ENCODE measurements at regions not wholly inside any gene's neighbourhood (a gene's known extent, or its start where the extent isn't known, plus 50 kb on each side); places are given as distances from the start of the nearest gene placed in this dataset.

DNA sequence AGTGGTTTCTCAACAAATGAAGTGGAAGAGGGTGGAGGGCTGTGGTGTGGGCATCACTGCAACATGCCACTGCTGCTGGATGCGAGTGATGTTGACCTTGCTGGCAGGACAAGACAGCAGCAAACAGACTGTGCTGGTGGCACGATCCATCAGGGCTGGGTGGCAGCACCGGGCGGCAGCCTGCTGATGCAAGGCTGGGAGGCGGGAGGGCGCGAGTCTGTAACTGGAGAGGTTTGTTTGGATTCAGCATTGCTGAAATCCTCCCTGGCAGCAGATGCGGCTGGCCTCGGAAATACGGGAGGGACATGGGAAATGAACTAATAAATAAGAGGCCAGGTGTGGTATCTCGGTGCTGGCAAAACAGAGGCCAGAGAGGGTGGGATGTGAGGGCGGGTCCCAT, 224.2 kb downstream of the ENGASE start:
- no peaks in the 10 kb centered on the region for H3K4me1 ChIP-seq (ENCODE audit: control insufficient read depth, insufficient read depth, low read length, poor library complexity, severe bottlenecking)
- DNase-seq = no peak
- no peak overlapping the region for H3K27ac ChIP-seq (ENCODE audit: insufficient read depth, low read length, poor library complexity, severe bottlenecking)
- peaks cover 7% of the 10 kb centered on the region for H3K27me3 ChIP-seq (replicated peaks; ENCODE audit: control insufficient read depth, insufficient read depth, low read length, poor library complexity, severe bottlenecking)
- H3K36me3 ChIP-seq (ENCODE audit: control insufficient read depth, insufficient read depth, low read length) = no peaks in the 10 kb centered on the region
- H3K9me3 ChIP-seq (ENCODE audit: control insufficient read depth, low read length) = no peaks in the 10 kb centered on the region
- H3K4me3 ChIP-seq (ENCODE audit: insufficient read depth, low read depth, low read length, poor library complexity, severe bottlenecking) = no peak overlapping the region

DNA sequence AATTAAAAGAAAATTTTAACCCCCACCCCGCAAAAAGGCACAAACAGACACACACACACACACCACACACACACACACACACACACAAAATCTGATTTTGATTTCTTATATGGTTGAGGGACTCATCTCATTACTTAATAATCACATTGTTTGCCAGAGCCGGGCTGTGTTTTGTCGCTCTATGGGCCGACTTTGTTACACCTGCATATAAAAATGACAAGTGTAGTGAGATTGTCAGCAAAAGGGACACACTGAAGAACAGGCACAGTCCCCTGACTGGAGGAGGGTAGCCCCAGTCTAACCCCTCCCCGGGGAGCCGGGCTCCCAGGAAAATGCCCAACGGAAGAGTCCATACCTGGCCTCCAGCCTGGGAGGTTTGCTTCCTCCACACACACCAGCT, 221.6 kb downstream of the ENGASE start:
- no peaks in the 10 kb centered on the region for H3K4me1 ChIP-seq (ENCODE audit: control insufficient read depth, insufficient read depth, low read length, poor library complexity, severe bottlenecking)
- H3K9me3 ChIP-seq (ENCODE audit: control insufficient read depth, low read length) = no peaks in the 10 kb centered on the region
- H3K27me3 ChIP-seq (replicated peaks; ENCODE audit: control insufficient read depth, insufficient read depth, low read length, poor library complexity, severe bottlenecking) = peaks cover 8% of the 10 kb centered on the region
- no peak for DNase-seq
- no peak overlapping the region for H3K27ac ChIP-seq (ENCODE audit: insufficient read depth, low read length, poor library complexity, severe bottlenecking)
- H3K4me3 ChIP-seq (ENCODE audit: insufficient read depth, low read depth, low read length, poor library complexity, severe bottlenecking) = no peak overlapping the region
- H3K36me3 ChIP-seq (ENCODE audit: control insufficient read depth, insufficient read depth, low read length) = no peaks in the 10 kb centered on the region

DNA sequence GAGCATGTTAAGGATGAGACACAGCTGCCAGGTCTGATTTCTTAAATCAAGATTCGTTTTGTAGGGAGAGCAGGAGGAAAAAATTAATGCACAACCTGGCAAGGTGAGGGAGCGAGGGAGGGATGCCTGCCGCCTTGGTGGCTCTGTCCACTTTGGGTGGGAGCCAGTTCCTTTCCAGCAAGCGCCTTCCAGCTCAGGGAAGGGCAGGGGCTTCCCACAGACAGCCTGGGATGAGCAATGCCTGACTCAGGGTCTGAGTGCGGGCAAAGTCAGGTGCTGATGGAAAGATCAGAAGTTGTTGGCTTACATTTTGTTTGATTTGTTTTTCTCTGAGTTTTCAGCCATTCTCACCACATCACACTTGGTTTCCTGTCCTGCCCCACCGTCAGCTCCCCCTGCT, 220.7 kb downstream of the ENGASE start:
- Histone ChIP-seq H3K4me3 (ENCODE audit: insufficient read depth, low read depth, low read length, poor library complexity, severe bottlenecking) (no peak overlapping the region), H3K27ac (ENCODE audit: insufficient read depth, low read length, poor library complexity, severe bottlenecking) (no peak overlapping the region), H3K27me3 (replicated peaks; ENCODE audit: control insufficient read depth, insufficient read depth, low read length, poor library complexity, severe bottlenecking) (peaks cover 9% of the 10 kb centered on the region)

DNA sequence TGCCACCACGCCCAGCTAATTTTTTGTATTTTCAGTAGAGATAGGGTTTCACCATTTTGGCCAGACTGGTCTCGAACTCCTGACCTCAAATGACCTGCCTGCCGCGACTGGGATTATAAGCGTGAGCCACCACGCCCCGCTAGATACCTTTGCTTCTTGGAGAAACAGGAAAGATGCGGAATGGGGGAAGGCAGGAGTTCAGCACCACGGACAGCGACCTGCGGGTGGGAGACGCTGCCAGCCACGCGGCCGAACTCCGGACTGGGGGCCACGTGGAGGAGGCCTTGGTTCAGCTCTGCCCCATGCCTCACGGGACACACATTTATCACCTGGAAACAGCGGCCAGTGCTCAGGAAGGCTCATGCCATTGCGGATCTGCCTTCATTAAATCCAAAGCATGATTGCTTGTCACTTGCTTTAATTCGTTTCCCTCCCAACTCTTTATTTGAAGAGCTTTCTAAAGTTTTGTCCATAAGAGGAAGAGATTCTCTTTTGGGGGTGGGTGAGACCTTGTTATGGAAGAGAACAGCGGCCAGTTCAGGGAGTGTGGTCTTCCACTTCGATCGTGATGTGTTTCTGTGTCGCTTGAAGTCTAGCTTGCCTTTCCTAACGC, 219.9 kb downstream of the ENGASE start:
- Histone ChIP-seq H3K36me3 (ENCODE audit: control insufficient read depth, insufficient read depth, low read length) (no peaks in the 10 kb centered on the region), H3K4me1 (ENCODE audit: control insufficient read depth, insufficient read depth, low read length, poor library complexity, severe bottlenecking) (no peaks in the 10 kb centered on the region), H3K27me3 (replicated peaks; ENCODE audit: control insufficient read depth, insufficient read depth, low read length, poor library complexity, severe bottlenecking) (peaks cover 5% of the 10 kb centered on the region), H3K27ac (ENCODE audit: insufficient read depth, low read length, poor library complexity, severe bottlenecking) (no peak overlapping the region), H3K9me3 (ENCODE audit: control insufficient read depth, low read length) (no peaks in the 10 kb centered on the region), H3K4me3 (ENCODE audit: insufficient read depth, low read depth, low read length, poor library complexity, severe bottlenecking) (no peak overlapping the region)
- peak in 1 of 3 donors; percentile 11 for DNase-seq

More for the DNA sequence above, 220.7 kb downstream of the ENGASE start:
- H3K36me3 ChIP-seq (ENCODE audit: control insufficient read depth, insufficient read depth, low read length) = no peaks in the 10 kb centered on the region
- no peak for DNase-seq
- no peaks in the 10 kb centered on the region for H3K9me3 ChIP-seq (ENCODE audit: control insufficient read depth, low read length)
- H3K4me1 ChIP-seq (ENCODE audit: control insufficient read depth, insufficient read depth, low read length, poor library complexity, severe bottlenecking) = no peaks in the 10 kb centered on the region

DNA sequence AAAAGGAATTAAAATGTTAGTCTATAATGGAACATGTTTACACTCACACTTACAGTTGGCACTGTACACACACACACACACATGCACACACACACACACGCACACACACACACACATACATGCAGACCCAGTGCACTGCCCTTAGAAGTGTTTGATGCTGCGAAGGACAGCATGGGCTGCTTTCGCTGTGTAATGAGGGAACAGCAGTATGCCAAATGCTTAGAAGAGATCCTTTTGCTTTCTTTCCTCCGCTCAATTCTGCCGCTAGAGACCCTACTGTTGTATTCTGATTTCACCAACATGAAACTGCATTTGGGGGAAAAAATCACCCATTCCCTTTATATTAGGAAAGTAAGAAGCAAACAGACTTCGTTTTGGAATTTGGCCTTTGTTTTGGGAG, 217.9 kb downstream of the ENGASE start:
- Histone ChIP-seq H3K9me3 (ENCODE audit: control insufficient read depth, low read length) (no peaks in the 10 kb centered on the region), H3K36me3 (ENCODE audit: control insufficient read depth, insufficient read depth, low read length) (no peaks in the 10 kb centered on the region), H3K27ac (ENCODE audit: insufficient read depth, low read length, poor library complexity, severe bottlenecking) (no peak overlapping the region), H3K4me3 (ENCODE audit: insufficient read depth, low read depth, low read length, poor library complexity, severe bottlenecking) (no peak overlapping the region), H3K27me3 (replicated peaks; ENCODE audit: control insufficient read depth, insufficient read depth, low read length, poor library complexity, severe bottlenecking) (peaks cover 5% of the 10 kb centered on the region), H3K4me1 (ENCODE audit: control insufficient read depth, insufficient read depth, low read length, poor library complexity, severe bottlenecking) (no peaks in the 10 kb centered on the region)
- DNase-seq = no peak

DNA sequence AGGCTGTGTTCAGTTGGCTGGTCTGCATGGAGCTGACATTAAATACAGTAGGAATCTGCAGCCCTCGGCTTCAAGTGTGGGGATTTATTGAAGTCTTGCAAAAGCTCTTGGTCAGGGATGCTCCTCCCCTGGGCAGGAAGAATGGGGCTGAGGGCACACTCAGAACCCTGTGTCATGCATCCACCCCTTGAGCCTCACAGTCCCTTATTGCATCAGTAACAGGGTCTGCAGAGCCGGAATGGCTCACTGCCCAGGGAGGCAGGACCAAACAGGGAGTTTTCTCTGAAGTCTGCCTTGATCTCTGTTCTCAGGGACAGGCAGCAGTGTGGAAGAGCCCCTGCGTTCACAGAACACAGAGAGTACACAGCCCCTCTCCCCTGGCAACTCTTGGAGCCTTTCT, 216.8 kb downstream of the ENGASE start:
- no peaks in the 10 kb centered on the region for H3K9me3 ChIP-seq (ENCODE audit: control insufficient read depth, low read length)
- no peaks in the 10 kb centered on the region for H3K36me3 ChIP-seq (ENCODE audit: control insufficient read depth, insufficient read depth, low read length)
- no peak overlapping the region for H3K4me3 ChIP-seq (ENCODE audit: insufficient read depth, low read depth, low read length, poor library complexity, severe bottlenecking)
- peaks cover 10% of the 10 kb centered on the region for H3K27me3 ChIP-seq (replicated peaks; ENCODE audit: control insufficient read depth, insufficient read depth, low read length, poor library complexity, severe bottlenecking)
- no peaks in the 10 kb centered on the region for H3K4me1 ChIP-seq (ENCODE audit: control insufficient read depth, insufficient read depth, low read length, poor library complexity, severe bottlenecking)
- DNase-seq = no peak
- no peak overlapping the region for H3K27ac ChIP-seq (ENCODE audit: insufficient read depth, low read length, poor library complexity, severe bottlenecking)

DNA sequence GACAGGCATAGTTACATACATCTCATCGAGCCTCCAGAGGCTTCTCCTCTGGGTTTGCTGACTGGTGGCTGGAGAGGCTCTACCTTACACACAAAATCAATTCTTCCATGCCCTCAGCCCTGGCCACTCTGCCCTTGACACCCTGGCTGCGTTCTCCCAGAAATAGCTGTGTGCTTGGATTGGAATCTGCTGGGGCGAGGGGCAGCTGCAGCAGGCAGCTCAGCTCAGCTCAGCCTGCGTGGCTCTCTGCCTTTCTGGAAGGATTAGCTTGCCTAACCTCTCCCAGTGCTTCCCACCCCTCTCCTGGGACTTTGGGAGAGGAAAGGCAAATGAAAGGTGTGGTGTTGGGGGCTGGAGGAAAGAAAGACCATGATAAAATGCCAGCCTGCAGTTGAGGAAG, 216.1 kb downstream of the ENGASE start:
- Histone ChIP-seq H3K36me3 (ENCODE audit: control insufficient read depth, insufficient read depth, low read length) (no peaks in the 10 kb centered on the region), H3K4me3 (ENCODE audit: insufficient read depth, low read depth, low read length, poor library complexity, severe bottlenecking) (no peak overlapping the region), H3K27ac (ENCODE audit: insufficient read depth, low read length, poor library complexity, severe bottlenecking) (no peak overlapping the region), H3K9me3 (ENCODE audit: control insufficient read depth, low read length) (no peaks in the 10 kb centered on the region), H3K27me3 (replicated peaks; ENCODE audit: control insufficient read depth, insufficient read depth, low read length, poor library complexity, severe bottlenecking) (peaks cover 11% of the 10 kb centered on the region), H3K4me1 (ENCODE audit: control insufficient read depth, insufficient read depth, low read length, poor library complexity, severe bottlenecking) (no peaks in the 10 kb centered on the region)
- no peak for DNase-seq

DNA sequence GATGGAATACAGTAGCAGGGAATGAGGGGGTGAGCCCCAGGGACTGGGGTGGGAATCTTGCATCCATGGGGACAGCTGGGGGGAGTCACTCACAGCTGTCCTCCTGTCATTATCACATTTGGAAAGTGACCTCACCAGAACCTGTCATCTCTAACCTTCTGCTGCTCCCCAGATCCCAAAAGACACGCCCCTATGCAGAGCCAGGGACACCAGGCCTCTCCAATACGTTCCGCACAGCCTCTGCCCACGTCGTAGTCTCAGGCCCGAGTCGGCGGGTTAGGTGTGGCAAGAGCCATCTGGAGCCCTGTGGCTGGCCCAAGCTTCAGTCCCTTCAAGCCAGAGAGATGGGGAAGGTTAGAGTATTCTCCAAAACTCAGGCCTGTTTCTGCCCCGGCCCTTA, 214.3 kb downstream of the ENGASE start:
- no peaks in the 10 kb centered on the region for H3K4me1 ChIP-seq (ENCODE audit: control insufficient read depth, insufficient read depth, low read length, poor library complexity, severe bottlenecking)
- no peaks in the 10 kb centered on the region for H3K9me3 ChIP-seq (ENCODE audit: control insufficient read depth, low read length)
- DNase-seq = no peak
- H3K27ac ChIP-seq (ENCODE audit: insufficient read depth, low read length, poor library complexity, severe bottlenecking) = no peak overlapping the region
- no peak overlapping the region for H3K4me3 ChIP-seq (ENCODE audit: insufficient read depth, low read depth, low read length, poor library complexity, severe bottlenecking)
- H3K36me3 ChIP-seq (ENCODE audit: control insufficient read depth, insufficient read depth, low read length) = no peaks in the 10 kb centered on the region
- peaks cover 8% of the 10 kb centered on the region for H3K27me3 ChIP-seq (replicated peaks; ENCODE audit: control insufficient read depth, insufficient read depth, low read length, poor library complexity, severe bottlenecking)

DNA sequence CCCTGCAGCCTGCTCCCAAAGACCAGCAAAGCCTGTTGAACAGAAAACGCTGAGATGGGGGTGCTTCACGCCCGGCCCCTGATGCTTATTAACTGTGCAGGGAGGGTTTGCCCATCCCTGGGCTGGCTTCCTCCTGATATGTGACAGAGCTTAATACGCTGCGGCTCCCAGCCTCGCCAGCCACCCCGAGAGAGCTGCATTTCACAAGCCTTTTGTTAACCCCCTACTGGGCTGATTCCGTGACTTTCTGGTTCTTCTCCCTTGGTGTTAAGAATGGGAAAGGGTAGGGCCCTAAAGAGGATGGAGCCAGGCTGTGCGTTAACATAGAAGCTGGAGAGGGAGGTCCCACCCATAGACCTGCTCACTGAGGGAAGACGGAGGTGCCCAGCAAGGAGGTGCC, 211.8 kb downstream of the ENGASE start:
- H3K9me3 ChIP-seq (ENCODE audit: control insufficient read depth, low read length) = no peaks in the 10 kb centered on the region
- no peak for DNase-seq
- H3K36me3 ChIP-seq (ENCODE audit: control insufficient read depth, insufficient read depth, low read length) = no peaks in the 10 kb centered on the region
- H3K27ac ChIP-seq (ENCODE audit: insufficient read depth, low read length, poor library complexity, severe bottlenecking) = no peak overlapping the region
- peaks cover 8% of the 10 kb centered on the region for H3K27me3 ChIP-seq (replicated peaks; ENCODE audit: control insufficient read depth, insufficient read depth, low read length, poor library complexity, severe bottlenecking)
- H3K4me3 ChIP-seq (ENCODE audit: insufficient read depth, low read depth, low read length, poor library complexity, severe bottlenecking) = no peak overlapping the region
- H3K4me1 ChIP-seq (ENCODE audit: control insufficient read depth, insufficient read depth, low read length, poor library complexity, severe bottlenecking) = no peaks in the 10 kb centered on the region

DNA sequence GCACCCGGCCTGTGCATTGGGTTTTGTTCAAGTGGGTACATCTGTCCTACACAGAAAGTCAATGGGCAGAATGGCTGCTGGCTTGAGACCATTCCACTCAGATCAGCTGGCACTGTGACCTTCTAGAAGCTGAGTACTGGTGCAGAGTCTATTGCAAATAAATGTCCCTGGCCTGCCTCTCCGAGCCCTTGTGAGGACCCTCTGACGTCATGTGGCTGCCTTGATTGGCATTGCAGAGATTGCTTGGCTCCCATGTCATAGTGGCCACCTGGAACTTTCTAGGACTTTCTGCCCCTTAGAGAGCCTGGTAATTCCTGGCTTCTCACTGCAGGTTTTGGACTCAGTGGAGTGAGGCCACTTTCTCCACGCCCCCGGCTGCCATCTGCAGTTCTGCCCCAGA, 211.3 kb downstream of the ENGASE start:
- no peak overlapping the region for H3K4me3 ChIP-seq (ENCODE audit: insufficient read depth, low read depth, low read length, poor library complexity, severe bottlenecking)
- H3K4me1 ChIP-seq (ENCODE audit: control insufficient read depth, insufficient read depth, low read length, poor library complexity, severe bottlenecking) = no peaks in the 10 kb centered on the region
- H3K27me3 ChIP-seq (replicated peaks; ENCODE audit: control insufficient read depth, insufficient read depth, low read length, poor library complexity, severe bottlenecking) = peaks cover 6% of the 10 kb centered on the region
- no peak for DNase-seq
- H3K9me3 ChIP-seq (ENCODE audit: control insufficient read depth, low read length) = no peaks in the 10 kb centered on the region
- H3K27ac ChIP-seq (ENCODE audit: insufficient read depth, low read length, poor library complexity, severe bottlenecking) = no peak overlapping the region
- H3K36me3 ChIP-seq (ENCODE audit: control insufficient read depth, insufficient read depth, low read length) = no peaks in the 10 kb centered on the region
